GDM1 (cell line): ENCODE measurements at regions not wholly inside any gene's neighbourhood (a gene's known extent, or its start where the extent isn't known, plus 50 kb on each side); places are given as distances from the start of the nearest gene placed in this dataset.

Experiments
- DNase-seq: peaks from one replicate; lab custom pipeline; 2025; lab: John Stamatoyannopoulos, UW

GRCh38 chr5:152337484-152337883, 67.6 kb downstream of the NMUR2 start:
- DNase-seq = no peak

- no peak for DNase-seq
Observed at GRCh38 chr5:152335461-152335860, 69.6 kb downstream of the NMUR2 start.

DNA sequence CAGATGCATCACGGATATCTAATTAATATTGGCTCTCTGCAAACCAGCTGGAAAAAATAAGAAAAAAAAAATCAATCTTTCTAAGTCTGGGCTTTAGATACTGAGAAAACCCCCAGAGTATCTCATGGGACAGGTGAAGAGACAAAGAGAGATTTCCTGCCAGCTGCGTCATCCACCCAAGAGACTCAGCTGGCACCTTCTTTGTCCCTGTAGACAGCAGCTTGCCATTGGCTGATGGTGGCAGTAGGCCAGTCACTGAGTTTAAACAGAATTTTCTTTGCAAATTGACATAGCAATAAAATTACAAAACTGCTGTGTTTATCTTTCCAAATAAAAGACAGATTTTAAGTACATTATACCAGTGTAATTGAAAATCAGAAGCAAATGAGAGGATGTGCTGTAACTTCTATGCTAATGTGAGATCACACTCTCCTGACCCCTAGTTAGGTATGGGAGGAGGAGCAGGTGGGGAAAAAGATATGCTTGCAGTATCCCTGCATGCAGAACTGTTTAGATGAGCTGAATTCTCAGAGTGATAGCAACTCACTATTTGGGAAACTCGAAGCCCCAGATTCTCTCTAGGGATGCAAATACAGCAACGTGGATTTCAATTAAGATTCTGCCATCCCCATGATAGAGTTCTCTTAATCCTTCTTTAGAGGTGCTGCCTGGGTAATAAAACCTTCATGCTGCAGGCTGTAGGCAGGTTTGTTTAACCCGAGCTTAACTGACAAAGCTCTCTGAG, 72.2 kb downstream of the NMUR2 start:
- no peak for DNase-seq

DNA sequence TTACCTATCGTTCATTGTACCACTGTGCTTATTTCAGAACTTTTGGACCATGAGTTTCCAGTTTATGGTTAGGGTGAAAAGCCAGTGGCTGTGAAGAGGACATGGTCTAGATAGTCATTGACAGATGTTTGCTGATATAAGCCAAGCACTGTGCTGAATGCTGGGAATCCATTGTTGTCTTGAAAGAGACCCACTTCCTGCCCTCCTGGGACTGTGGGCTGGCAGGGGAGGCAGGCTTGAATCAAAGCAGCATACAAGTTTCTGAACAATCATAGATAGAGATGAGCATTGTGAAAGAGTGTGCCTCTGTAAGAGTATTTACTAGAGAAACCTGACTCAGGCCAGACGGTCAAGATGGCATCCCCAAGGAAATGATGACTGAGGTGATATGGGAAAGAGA, 73.4 kb downstream of the NMUR2 start:
- no peak for DNase-seq

DNA sequence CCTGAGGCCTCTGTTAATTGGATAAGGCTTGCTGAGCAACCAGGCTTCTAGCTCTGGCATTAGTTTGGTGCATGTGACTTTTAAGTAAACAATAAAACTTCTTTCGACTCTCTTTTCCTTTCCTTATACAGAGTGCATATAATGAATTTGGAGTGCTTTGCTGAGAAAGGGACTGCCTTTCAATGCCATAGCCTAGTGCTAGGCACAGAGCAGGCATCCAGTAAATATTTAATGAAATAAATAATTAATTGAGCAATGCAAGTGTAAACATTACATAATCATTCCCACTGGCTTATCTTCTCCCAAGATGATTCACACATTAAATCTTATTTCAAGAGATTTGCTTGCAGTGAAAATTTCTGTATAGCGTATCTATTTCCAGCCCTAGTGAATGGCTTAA, 74.1 kb downstream of the NMUR2 start:
- DNase-seq = no peak

DNA sequence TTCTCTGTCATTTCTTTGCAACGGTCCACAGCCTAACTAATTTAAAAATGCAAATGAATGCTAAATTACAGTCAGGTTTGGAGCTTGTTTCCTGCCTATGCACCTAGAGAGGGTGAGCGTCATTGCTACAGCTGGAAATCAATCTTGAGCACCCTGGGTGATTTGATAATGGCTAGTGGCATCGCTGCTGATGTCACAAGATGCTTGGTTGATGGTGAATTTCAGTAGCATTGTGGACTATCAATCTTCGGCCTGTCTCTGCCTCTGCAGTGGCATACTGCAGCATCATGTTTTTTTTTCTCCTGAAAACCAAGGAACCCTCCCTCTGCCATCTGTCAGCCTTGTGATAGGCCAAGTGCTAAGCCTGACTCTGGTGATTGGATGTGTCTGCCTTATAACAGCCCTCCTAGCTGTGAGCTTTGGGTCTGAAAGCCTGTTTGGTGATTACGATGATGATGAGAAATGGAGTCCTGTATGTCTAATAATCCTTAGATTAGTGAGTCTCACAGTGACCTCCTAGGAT, 75.3 kb downstream of the NMUR2 start:
- no peak for DNase-seq

DNA sequence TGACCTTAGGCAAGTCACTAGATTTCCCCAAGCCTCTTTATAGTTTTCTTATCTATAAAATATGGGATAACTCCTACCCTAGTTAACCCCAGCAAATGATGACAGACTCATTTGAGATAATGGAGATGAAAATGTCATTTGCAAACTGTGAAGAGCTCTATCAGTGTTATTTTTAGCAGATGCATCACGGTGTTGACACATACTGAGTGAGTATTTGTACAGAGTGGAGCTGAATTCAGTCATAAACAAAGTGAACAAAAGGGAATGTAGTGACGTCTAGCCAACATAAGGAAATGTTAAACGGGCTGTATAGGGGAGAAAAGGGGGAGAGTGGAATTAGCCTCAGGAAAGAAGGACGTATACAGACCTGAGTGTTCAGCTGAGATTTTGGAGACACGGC, 75.9 kb downstream of the NMUR2 start:
- DNase-seq = no peak

GRCh38 chr5:152315942-152316341, 89.1 kb downstream of the NMUR2 start:
- no peak for DNase-seq

GRCh38 chr5:152314196-152314829, 90.8 kb downstream of the NMUR2 start:
- DNase-seq = no peak

- DNase-seq = no peak
Observed at GRCh38 chr5:152309926-152310450, 95.1 kb downstream of the NMUR2 start.

GRCh38 chr5:152306386-152306785, 98.7 kb downstream of the NMUR2 start:
- no peak for DNase-seq

- DNase-seq = no peak
Observed at GRCh38 chr5:152305525-152305924, 99.6 kb downstream of the NMUR2 start.

DNA sequence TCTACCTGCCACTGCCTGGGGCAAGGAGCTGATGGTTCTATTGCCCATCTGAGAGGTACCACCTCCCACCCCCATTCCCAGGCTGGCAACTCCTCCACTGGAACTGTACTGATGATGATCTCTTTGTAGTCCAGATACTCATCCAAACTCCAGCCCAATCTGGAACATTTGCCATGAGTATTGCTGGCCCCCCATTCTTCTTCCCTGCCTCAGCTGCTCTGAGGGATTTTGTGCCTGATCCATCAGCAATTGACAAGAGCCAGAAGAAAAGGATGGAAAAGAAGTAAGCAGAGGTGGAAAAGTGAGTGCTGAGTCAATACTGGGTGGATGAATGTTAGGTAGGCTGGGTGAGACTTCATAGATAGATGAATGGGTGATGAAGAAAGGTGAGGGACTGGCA, 101.2 kb downstream of the NMUR2 start:
- DNase-seq = no peak

DNA sequence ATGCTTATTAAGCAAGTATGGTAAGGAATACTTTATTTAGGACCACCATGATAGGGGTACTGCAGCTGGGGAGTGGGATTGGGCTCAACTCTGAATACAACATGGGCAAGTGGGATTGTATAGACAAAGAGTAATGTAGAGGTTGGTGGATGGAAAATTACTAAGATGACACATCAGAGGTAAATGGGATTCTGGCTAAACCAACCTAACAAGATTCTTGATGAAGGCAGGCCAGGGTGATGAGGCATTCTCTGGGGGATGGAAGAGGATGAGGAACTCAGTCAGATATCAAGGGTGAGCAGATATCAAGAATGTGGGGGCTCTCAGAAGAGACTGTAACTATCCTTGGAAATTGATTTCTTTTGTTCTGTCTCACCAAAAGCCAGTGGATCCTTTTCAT, 107.2 kb downstream of the NMUR2 start:
- DNase-seq = no peak

DNA sequence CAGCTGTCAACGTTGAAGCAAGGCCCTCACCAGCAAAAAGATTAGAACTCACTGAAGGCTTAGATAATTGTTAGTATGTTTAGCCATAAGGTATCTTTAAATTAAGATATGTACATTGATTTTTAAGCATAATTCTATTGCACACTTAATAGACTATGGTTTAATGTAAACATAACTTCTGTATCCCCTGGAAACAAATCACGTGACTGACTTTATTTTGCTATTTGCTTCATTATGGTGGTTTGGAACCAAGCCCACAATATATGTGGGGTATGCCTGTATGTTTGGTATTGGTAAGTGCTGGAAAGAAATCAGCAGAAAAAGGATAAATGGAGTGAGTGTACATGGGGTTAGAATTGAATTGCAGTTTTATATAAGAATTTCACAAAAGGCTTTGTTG, 111.9 kb downstream of the NMUR2 start:
- DNase-seq = no peak

- no peak for DNase-seq
Observed at GRCh38 chr5:152290181-152290580, 114.9 kb downstream of the NMUR2 start.

GRCh38 chr5:152288917-152289595, 116.0 kb downstream of the NMUR2 start:
- DNase-seq = no peak

DNA sequence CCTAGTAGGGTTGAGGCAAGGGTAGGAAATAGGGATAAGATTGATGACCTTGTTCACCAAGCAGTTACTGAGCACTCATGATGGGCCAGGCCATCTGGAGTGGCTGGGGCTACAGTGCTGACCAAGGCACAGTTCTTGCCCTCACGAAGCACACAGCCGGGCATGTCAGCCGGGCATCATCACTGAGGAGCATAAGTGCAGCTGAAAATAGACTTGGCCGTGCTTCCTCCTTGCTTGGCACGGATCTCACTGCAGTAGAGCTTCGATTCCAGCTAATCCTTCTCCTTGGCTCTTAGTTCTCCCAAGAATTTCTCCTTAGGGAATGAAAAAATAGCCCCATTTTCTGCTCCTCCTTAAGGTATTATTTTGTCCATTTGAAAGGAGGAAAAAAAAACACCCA, 116.6 kb downstream of the NMUR2 start:
- DNase-seq = no peak

- DNase-seq = no peak
Observed at GRCh38 chr5:152285764-152286163, 119.3 kb downstream of the NMUR2 start.

- DNase-seq = no peak
Observed at GRCh38 chr5:152282331-152282730, 122.7 kb downstream of the NMUR2 start.

DNA sequence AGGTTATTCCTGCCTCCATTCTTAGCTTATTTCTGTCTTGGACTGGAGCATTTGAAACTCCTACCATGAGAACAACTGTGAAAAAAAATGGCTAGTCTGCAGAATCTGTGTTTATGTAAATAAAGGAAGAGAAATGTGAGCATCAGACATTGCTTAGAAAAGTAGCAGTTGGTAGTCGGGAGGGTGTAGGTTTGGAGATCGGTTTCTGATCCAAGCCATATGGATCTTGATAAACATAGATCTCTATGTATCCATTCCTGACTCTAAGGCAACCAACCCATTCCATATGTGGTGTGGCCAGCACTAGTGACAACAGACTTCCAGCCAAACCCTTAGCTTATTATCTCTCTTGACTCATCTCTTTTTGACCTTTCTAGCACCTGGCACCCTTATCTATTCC, 127.1 kb downstream of the NMUR2 start:
- no peak for DNase-seq

DNA sequence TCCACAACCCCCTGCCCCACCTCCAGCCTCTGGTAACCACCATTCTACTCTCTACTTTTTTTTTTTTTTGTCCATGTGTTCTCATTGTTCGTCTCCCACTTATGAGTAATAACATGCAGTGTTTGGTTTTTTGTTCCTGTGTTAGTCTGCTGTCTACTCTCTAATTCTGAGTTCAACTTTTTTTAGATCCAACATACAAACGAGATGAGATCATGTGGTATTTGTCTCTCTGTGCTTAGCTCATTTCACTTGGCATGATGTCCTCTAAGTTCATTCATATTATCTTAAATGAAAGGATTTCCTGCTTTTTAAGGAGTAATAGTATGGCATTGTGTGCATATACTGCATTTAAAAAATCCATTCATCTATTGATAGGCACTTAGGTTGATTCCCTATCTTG, 130.9 kb downstream of the NMUR2 start:
- DNase-seq = no peak

DNA sequence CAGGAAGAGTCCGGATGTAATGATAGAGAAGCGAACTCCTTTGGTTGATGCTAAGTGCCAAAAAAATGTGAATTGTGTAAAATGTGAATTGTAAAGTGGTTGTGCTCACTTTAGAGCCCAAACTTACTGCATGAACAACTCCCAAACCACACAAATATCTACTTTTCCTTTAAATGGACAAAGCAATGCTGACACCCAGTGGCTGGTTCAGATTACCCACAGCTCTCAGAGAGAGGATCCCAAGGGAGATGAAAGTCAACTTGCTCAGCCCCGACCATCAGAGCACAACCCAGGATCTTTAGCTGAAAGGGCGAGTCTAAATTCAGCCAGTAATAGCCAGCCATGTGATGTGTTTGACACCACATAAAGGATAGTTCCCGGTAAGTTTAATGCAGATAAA, 133.7 kb downstream of the NMUR2 start:
- no peak for DNase-seq
